Neural cell (in vitro differentiated cells): ENCODE measurements at regions not wholly inside any gene's neighbourhood (a gene's known extent, or its start where the extent isn't known, plus 50 kb on each side); places are given as distances from the start of the nearest gene placed in this dataset.
"Not testable (repeated sequence)": the region's sequence is repeated elsewhere in the genome, so short reads cannot be mapped to it uniquely, and the experiment has no call there.

Experiments
- H2AFZ ChIP-seq: fragments of 200-600, 300-800 bp; sonication (generic), shearing (Covaris generic); 2 replicates; pipeline ENCODE4 v1.6.0; 2014; ENCODE audit warnings: low read depth, mild to moderate bottlenecking, antibody characterized with exemption, low read length, moderate library complexity
- H3F3A ChIP-seq: fragments of 200-600 bp; shearing (Covaris generic); 2 replicates; pipeline ENCODE4 v1.6.1; 2016; ENCODE audit warnings: mild to moderate bottlenecking, moderate library complexity, mixed read lengths, antibody characterized with exemption, low read length; ENCODE audit not compliant: insufficient read depth, poor library complexity, severe bottlenecking
- H3K27ac ChIP-seq: fragments of 200-600, 300-800 bp; sonication (generic), shearing (Covaris generic); 2 replicates; pipeline ENCODE4 v1.5.1; 2014; ENCODE audit warnings: mild to moderate bottlenecking, low read length, moderate library complexity
- H3K27me3 ChIP-seq: fragments of 300-800, 200-600 bp; sonication (generic), shearing (Covaris generic); 2 replicates; pipeline ENCODE4 v1.6.0; 2014; ENCODE audit warnings: mild to moderate bottlenecking, low read depth, low read length, moderate library complexity; ENCODE audit not compliant: insufficient read depth
- H3K36me3 ChIP-seq: fragments of 300-800, 200-600 bp; sonication (generic), shearing (Covaris generic); 2 replicates; pipeline ENCODE4 v1.5.1; 2014; ENCODE audit warnings: mild to moderate bottlenecking, antibody characterized with exemption, low read length, moderate library complexity; ENCODE audit not compliant: insufficient read depth
- H3K4me2 ChIP-seq: fragments of 300-800, 200-600 bp; sonication (generic), shearing (Covaris generic); 2 replicates; pipeline ENCODE4 v1.6.0; 2014; ENCODE audit warnings: mild to moderate bottlenecking, low read length
- H3K4me3 ChIP-seq: fragments of 300-800, 200-600 bp; sonication (generic), shearing (Covaris generic); 2 replicates; pipeline ENCODE4 v1.5.1; 2014; ENCODE audit warnings: mild to moderate bottlenecking, low read length, moderate library complexity
- H3K79me2 ChIP-seq: fragments of 200-600 bp; shearing (Covaris generic); replicated peaks from 2 replicates; pipeline ENCODE4 v1.6.0; 2014; ENCODE audit warnings: mild to moderate bottlenecking, low read length, moderate library complexity; ENCODE audit not compliant: insufficient read depth
- H3K9ac ChIP-seq: fragments of 300-800, 200-600 bp; sonication (generic), shearing (Covaris generic); 2 replicates; pipeline ENCODE4 v1.6.1; 2016; ENCODE audit warnings: mild to moderate bottlenecking, low read length, mixed read lengths
- H3K9me2 ChIP-seq: fragments of 200-600 bp; shearing (Covaris generic); 2 replicates; pipeline ENCODE4 v1.6.1; 2016; ENCODE audit warnings: mild to moderate bottlenecking, low read length, mixed read lengths; ENCODE audit not compliant: insufficient read depth
- H3K9me3 ChIP-seq: fragments of 200-600, 300-800 bp; sonication (generic), shearing (Covaris generic); 2 replicates; pipeline ENCODE4 v1.6.1; 2016; ENCODE audit warnings: mild to moderate bottlenecking, mixed run types, low read length, moderate library complexity, mixed read lengths
- H4K20me1 ChIP-seq: fragments of 200-600 bp; shearing (Covaris generic); 2 replicates; pipeline ENCODE4 v1.6.1; 2016; ENCODE audit warnings: mild to moderate bottlenecking, mixed run types; ENCODE audit not compliant: insufficient read depth
- CTCF ChIP-seq: fragments of 450-650 bp; IDR thresholded peaks from 2 replicates; pipeline ENCODE4 v1.5.1; 2014; ENCODE audit warnings: antibody characterized with exemption, mild to moderate bottlenecking, moderate library complexity; ENCODE audit not compliant: poor library complexity, severe bottlenecking
- EP300 ChIP-seq: fragments of 450-650 bp; conservative IDR thresholded peaks from 2 replicates; pipeline ENCODE4 v1.6.1; 2014; ENCODE audit warnings: antibody characterized with exemption, mild to moderate bottlenecking, moderate library complexity; ENCODE audit not compliant: poor library complexity, severe bottlenecking
- EZH2 ChIP-seq: fragments of 200-600, 300-800 bp; shearing (Covaris generic), sonication (generic); IDR thresholded peaks from 2 replicates; pipeline ENCODE4 v1.6.1; 2014; ENCODE audit warnings: antibody characterized with exemption, low read length, borderline replicate concordance, mild to moderate bottlenecking; ENCODE audit not compliant: insufficient read depth, poor library complexity, severe bottlenecking
- MXI1 ChIP-seq: fragments of 450-650 bp; conservative IDR thresholded peaks from 2 replicates; pipeline ENCODE4 v1.6.1; 2014; ENCODE audit warnings: antibody characterized with exemption, mild to moderate bottlenecking; ENCODE audit not compliant: poor library complexity, severe bottlenecking
- POLR2AphosphoS5 ChIP-seq: IDR thresholded peaks from 2 replicates; pipeline ENCODE4 v1.6.1; 2012
- RAD21 ChIP-seq: fragments of 450-650 bp; conservative IDR thresholded peaks from 2 replicates; pipeline ENCODE4 v1.6.1; 2014; ENCODE audit warnings: antibody characterized with exemption, mild to moderate bottlenecking, moderate library complexity
- REST ChIP-seq: IDR thresholded peaks from 2 replicates; pipeline ENCODE4 v1.6.1; 2012; ENCODE audit warnings: borderline replicate concordance
- SMC3 ChIP-seq: fragments of 450-650 bp; conservative IDR thresholded peaks from 2 replicates; pipeline ENCODE4 v1.6.1; 2014; ENCODE audit warnings: antibody characterized with exemption, mild to moderate bottlenecking, moderate library complexity; ENCODE audit not compliant: poor library complexity
- TAF1 ChIP-seq: IDR thresholded peaks from 2 replicates; pipeline ENCODE4 v1.6.1; 2012; ENCODE audit warnings: low read depth

GRCh38 chr2:94737736-94738342 is 133.4 kb upstream of the TEKT4 start:
- not testable (repeated sequence) for H3K9ac ChIP-seq, H3K36me3 ChIP-seq, H3K4me3 ChIP-seq, H3K9me2 ChIP-seq, H3K4me2 ChIP-seq, H4K20me1 ChIP-seq, H3F3A ChIP-seq, H3K27ac ChIP-seq, H3K79me2 ChIP-seq, H2AFZ ChIP-seq, H3K27me3 ChIP-seq, H3K9me3 ChIP-seq

- Histone ChIP-seq H3K27ac (no peak overlapping the region), H3K27me3 (no peaks in the 10 kb centered on the region), H3F3A (no peaks in the 10 kb centered on the region), H3K4me3 (no peak overlapping the region), H3K4me2 (no peak overlapping the region), H3K9ac (no peak overlapping the region), H4K20me1 (no peaks in the 10 kb centered on the region), H3K9me2 (no peaks in the 10 kb centered on the region), H3K9me3 (no peaks in the 10 kb centered on the region), H2AFZ (no peak overlapping the region), H3K79me2 (no peaks in the 10 kb centered on the region), H3K36me3 (no peaks in the 10 kb centered on the region)
- TF ChIP-seq RAD21 (no peak), MXI1 (no peak), EP300 (no peak), TAF1 (no peak), SMC3 (no peak), REST (no peak), CTCF (no peak), POLR2AphosphoS5 (no peak), EZH2 (no peak)
These were observed 117.7 kb upstream of the TEKT4 start for GRCh38 chr2:94753466-94753998.

GRCh38 chr2:94758546-94758945 is 112.7 kb upstream of the TEKT4 start:
- Histone ChIP-seq H3K4me3 (no peak overlapping the region), H3K27me3 (no peaks in the 10 kb centered on the region), H3K27ac (no peak overlapping the region), H3K4me2 (no peak overlapping the region), H3K9ac (no peak overlapping the region), H3K9me2 (no peaks in the 10 kb centered on the region), H3K36me3 (no peaks in the 10 kb centered on the region), H3K9me3 (no peaks in the 10 kb centered on the region), H3K79me2 (no peaks in the 10 kb centered on the region), H2AFZ (no peak overlapping the region), H3F3A (no peaks in the 10 kb centered on the region), H4K20me1 (no peaks in the 10 kb centered on the region)
- TF ChIP-seq CTCF: no peak
- no peak for TF ChIP-seq SMC3
- no peak for TF ChIP-seq EZH2
- TF ChIP-seq TAF1: no peak
- TF ChIP-seq REST: no peak
- TF ChIP-seq MXI1: no peak
- TF ChIP-seq POLR2AphosphoS5: no peak
- TF ChIP-seq RAD21: no peak
- no peak for TF ChIP-seq EP300
